H9 (cell line): ENCODE measurements at regions not wholly inside any gene's neighbourhood (a gene's known extent, or its start where the extent isn't known, plus 50 kb on each side); places are given as distances from the start of the nearest gene placed in this dataset.

Source experiments
- DNase-seq: peaks from one replicate; pipeline ENCODE4 v3.0.0-alpha.2; 2017
- H2AFZ ChIP-seq: one replicate; pipeline ENCODE4 v1.6.1; 2013; ENCODE audit warnings: mild to moderate bottlenecking, low read length, control low read depth, moderate library complexity
- H2AK5ac ChIP-seq: 2 replicates; pipeline ENCODE4 v1.6.1; 2013; ENCODE audit warnings: low read length, control low read depth, mixed read lengths; ENCODE audit not compliant: insufficient read length
- H2BK120ac ChIP-seq: one replicate; pipeline ENCODE4 v1.6.1; 2013; ENCODE audit warnings: low read depth, mild to moderate bottlenecking, low read length, control low read depth, inconsistent platforms; ENCODE audit not compliant: poor library complexity, severe bottlenecking
- H2BK12ac ChIP-seq: 2 replicates; pipeline ENCODE4 v1.6.1; 2013; ENCODE audit warnings: low read length, control low read depth, mixed read lengths, low read depth; ENCODE audit not compliant: insufficient read length
- H2BK15ac ChIP-seq: 2 replicates; pipeline ENCODE4 v1.6.1; 2013; ENCODE audit warnings: low read depth, low read length, control low read depth
- H2BK20ac ChIP-seq: one replicate; pipeline ENCODE4 v1.6.1; 2013; ENCODE audit warnings: low read depth, mild to moderate bottlenecking, low read length, control low read depth, inconsistent platforms; ENCODE audit not compliant: poor library complexity, severe bottlenecking
- H2BK5ac ChIP-seq: 2 replicates; pipeline ENCODE4 v1.6.1; 2013; ENCODE audit warnings: low read length, control low read depth, mixed read lengths; ENCODE audit not compliant: insufficient read length
- H3K14ac ChIP-seq: 2 replicates; pipeline ENCODE4 v1.6.1; 2013; ENCODE audit warnings: low read length, control low read depth; ENCODE audit not compliant: insufficient read depth
- H3K18ac ChIP-seq: 2 replicates; pipeline ENCODE4 v1.6.1; 2013; ENCODE audit warnings: low read depth, mild to moderate bottlenecking, mixed read lengths, low read length, control low read depth; ENCODE audit not compliant: insufficient read length
- H3K23ac ChIP-seq: 2 replicates; pipeline ENCODE4 v1.6.1; 2013; ENCODE audit warnings: low read length, control low read depth, mixed read lengths, low read depth; ENCODE audit not compliant: insufficient read length
- H3K23me2 ChIP-seq: 2 replicates; pipeline ENCODE4 v1.6.1; 2013; ENCODE audit warnings: low read depth, mild to moderate bottlenecking, mixed read lengths, low read length, control low read depth; ENCODE audit not compliant: insufficient read length, poor library complexity, severe bottlenecking
- H3K27ac ChIP-seq: 2 replicates; pipeline ENCODE4 v1.5.1; 2013; ENCODE audit warnings: low read length, control low read depth, mixed read lengths, low read depth; ENCODE audit not compliant: insufficient read length
- H3K27me3 ChIP-seq: 2 replicates; pipeline ENCODE4 v1.6.1; 2013; ENCODE audit warnings: low read length, control low read depth, inconsistent platforms; ENCODE audit not compliant: insufficient read depth
- H3K4ac ChIP-seq: 2 replicates; pipeline ENCODE4 v1.6.1; 2013; ENCODE audit warnings: low read depth, mild to moderate bottlenecking, control low read depth, inconsistent platforms, low read length, moderate library complexity
- H3K4me1 ChIP-seq: 2 replicates; pipeline ENCODE4 v1.6.1; 2013; ENCODE audit warnings: low read length, control low read depth, inconsistent platforms; ENCODE audit not compliant: insufficient read depth
- H3K4me2 ChIP-seq: 2 replicates; pipeline ENCODE4 v1.6.1; 2013; ENCODE audit warnings: low read length, control low read depth, mixed read lengths; ENCODE audit not compliant: insufficient read length, insufficient read depth
- H3K56ac ChIP-seq: 2 replicates; pipeline ENCODE4 v1.6.1; 2013; ENCODE audit warnings: low read depth, mild to moderate bottlenecking, mixed read lengths, low read length, control low read depth; ENCODE audit not compliant: insufficient read length
- H3K79me1 ChIP-seq: 2 replicates; pipeline ENCODE4 v1.6.1; 2013; ENCODE audit warnings: low read depth, mild to moderate bottlenecking, moderate library complexity, low read length, control low read depth, inconsistent platforms; ENCODE audit not compliant: insufficient read depth, poor library complexity, severe bottlenecking
- H3K79me2 ChIP-seq: 2 replicates; pipeline ENCODE4 v1.6.1; 2013; ENCODE audit warnings: low read length, control low read depth, inconsistent platforms; ENCODE audit not compliant: insufficient read depth
- H3K9ac ChIP-seq: 2 replicates; pipeline ENCODE4 v1.6.1; 2013; ENCODE audit warnings: low read length, control low read depth, mixed read lengths; ENCODE audit not compliant: insufficient read length; ENCODE audit errors: extremely low read depth
- H3K9me3 ChIP-seq: one replicate; pipeline ENCODE4 v1.6.1; 2013; ENCODE audit warnings: low read depth, low read length, inconsistent platforms; ENCODE audit not compliant: control insufficient read depth
- H3T11ph ChIP-seq: one replicate; pipeline ENCODE4 v1.6.1; 2013; ENCODE audit warnings: mild to moderate bottlenecking, low read length, control low read depth, inconsistent platforms
- H4K20me1 ChIP-seq: one replicate; pipeline ENCODE4 v1.6.1; 2013; ENCODE audit not compliant: control insufficient read depth, insufficient read length, insufficient read depth
- H4K5ac ChIP-seq: 2 replicates; pipeline ENCODE4 v1.6.1; 2013; ENCODE audit warnings: low read depth, mild to moderate bottlenecking, mixed read lengths, low read length, control low read depth; ENCODE audit not compliant: insufficient read length
- H4K8ac ChIP-seq: replicated peaks from 2 replicates; pipeline ENCODE4 v1.6.1; 2013; ENCODE audit warnings: low read length, control low read depth, mixed read lengths, low read depth; ENCODE audit not compliant: insufficient read length
- H4K91ac ChIP-seq: 2 replicates; pipeline ENCODE4 v1.6.1; 2013; ENCODE audit warnings: low read depth, mild to moderate bottlenecking, moderate library complexity, mixed read lengths, low read length, control low read depth; ENCODE audit not compliant: insufficient read length
- H3K27ac Mint-ChIP-seq, 3 experiments: 2 replicates in 2 of 3; 3 replicates in 1 of 3; pipeline ENCODE4 v1.8.0; 2020 to 2021; ENCODE audit warnings: mixed read lengths in 3 of 3, mild to moderate bottlenecking in 1 of 3, moderate library complexity in 1 of 3
- H3K27me3 Mint-ChIP-seq: 2 replicates; pipeline ENCODE4 v1.8.0; 2021; ENCODE audit warnings: low read depth, mild to moderate bottlenecking, moderate library complexity, mixed read lengths
- H3K36me3 Mint-ChIP-seq, 3 experiments: 2 replicates in 2 of 3; 3 replicates in 1 of 3; pipeline ENCODE4 v1.8.0; 2020 to 2021; ENCODE audit warnings: low read depth in 3 of 3, mixed read lengths in 3 of 3; ENCODE audit not compliant: insufficient read depth in 1 of 3
- H3K4me1 Mint-ChIP-seq, 2 experiments: 2 replicates each; pipeline ENCODE4 v1.8.0; 2020; ENCODE audit warnings: mixed read lengths in 2 of 2
- H3K4me3 Mint-ChIP-seq, 2 experiments: 2 replicates in 1 of 2; 3 replicates in 1 of 2; pipeline ENCODE4 v1.8.0; 2020 to 2021; ENCODE audit warnings: mild to moderate bottlenecking in 2 of 2, mixed read lengths in 2 of 2, moderate library complexity in 1 of 2
- H3K9me3 Mint-ChIP-seq, 2 experiments: 2 replicates in 1 of 2; 3 replicates in 1 of 2; pipeline ENCODE4 v1.8.0; 2020; ENCODE audit warnings: mild to moderate bottlenecking in 2 of 2, mixed read lengths in 2 of 2, moderate library complexity in 1 of 2
- WGBS: extraction: QIAGEN DNeasy Blood & Tissue Kit; methylation state at CpG from one replicate; pipeline ENCODE4 v1.1.7; 2013; ENCODE audit warnings: missing lambda C conversion rate, low lambda C conversion rate, mixed read lengths; ENCODE audit not compliant: insufficient read length; ENCODE audit errors: extremely low coverage; 5-methylcytosine and 5-hydroxymethylcytosine counted together
- TF ChIP-seq, protein P1 (sequence below): fragments of 200-600 bp; sonication (generic); conservative IDR thresholded peaks from 3 replicates; pipeline ENCODE4 v1.8.0; 2021; ENCODE audit warnings: antibody characterized with exemption, mild to moderate bottlenecking

DNA sequence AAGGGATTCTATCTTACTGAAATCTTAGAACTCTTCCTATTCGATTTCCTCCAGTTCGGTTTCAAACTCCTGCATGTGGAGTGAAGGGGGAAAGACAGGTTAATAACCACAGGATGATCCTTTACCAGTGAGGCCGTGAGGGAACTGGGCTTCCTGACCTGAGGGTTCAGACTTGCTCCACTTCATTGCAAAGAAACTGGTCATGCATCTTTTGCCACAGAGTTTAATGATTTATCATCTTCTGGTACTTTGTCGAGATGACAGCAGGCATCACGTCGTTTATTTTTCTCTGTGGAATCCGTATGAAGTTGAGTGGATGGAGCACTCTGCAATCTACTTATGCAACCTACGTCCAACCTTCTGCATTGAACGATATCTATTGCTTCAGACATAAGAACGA, 145.9 kb upstream of the NLGN4X start:
- WGBS, result no CpG with 5 or more reads among the region's 10 CpGs
- Histone ChIP-seq H4K8ac (no peak overlapping the region), H3K14ac (no peak overlapping the region), H4K91ac (no peak overlapping the region), H2BK12ac (no peak overlapping the region), H3K27me3 (no peaks in the 10 kb centered on the region), H3T11ph (no peak overlapping the region), H3K56ac (no peak overlapping the region), H3K18ac (no peak overlapping the region), H2BK20ac (no peak overlapping the region), H3K79me1 (no peaks in the 10 kb centered on the region), H3K4me1 (no peaks in the 10 kb centered on the region), H4K5ac (no peak overlapping the region), H3K4me2 (no peak overlapping the region), H2AFZ (no peak overlapping the region), H2BK120ac (no peak overlapping the region), H3K79me2 (no peaks in the 10 kb centered on the region), H3K4ac (no peak overlapping the region), H4K20me1 (no peaks in the 10 kb centered on the region), H3K23ac (no peak overlapping the region), H2BK5ac (no peak overlapping the region), H3K9me3 (no peaks in the 10 kb centered on the region), H2AK5ac (no peak overlapping the region), H3K27ac (no peak overlapping the region), H3K9ac (no peak overlapping the region), H3K23me2 (no peaks in the 10 kb centered on the region), H2BK15ac (no peak overlapping the region)
- Mint-ChIP-seq H3K9me3 (no peaks in the 10 kb centered on the region; a peak in 1 of 5 replicates), H3K36me3 (peaks cover 0 to 6% (median 0%) of the 10 kb centered on the region in 3 experiments; a peak in 3 of 7 replicates), H3K4me1 (peaks cover 13 to 15% of the 10 kb centered on the region in 2 experiments), H3K27me3 (no peaks in the 10 kb centered on the region; the same call in 1 of the 2 replicates), H3K27ac (no peak overlapping the region), H3K4me3 (no peak overlapping the region)
- TF ChIP-seq, protein P1, sequence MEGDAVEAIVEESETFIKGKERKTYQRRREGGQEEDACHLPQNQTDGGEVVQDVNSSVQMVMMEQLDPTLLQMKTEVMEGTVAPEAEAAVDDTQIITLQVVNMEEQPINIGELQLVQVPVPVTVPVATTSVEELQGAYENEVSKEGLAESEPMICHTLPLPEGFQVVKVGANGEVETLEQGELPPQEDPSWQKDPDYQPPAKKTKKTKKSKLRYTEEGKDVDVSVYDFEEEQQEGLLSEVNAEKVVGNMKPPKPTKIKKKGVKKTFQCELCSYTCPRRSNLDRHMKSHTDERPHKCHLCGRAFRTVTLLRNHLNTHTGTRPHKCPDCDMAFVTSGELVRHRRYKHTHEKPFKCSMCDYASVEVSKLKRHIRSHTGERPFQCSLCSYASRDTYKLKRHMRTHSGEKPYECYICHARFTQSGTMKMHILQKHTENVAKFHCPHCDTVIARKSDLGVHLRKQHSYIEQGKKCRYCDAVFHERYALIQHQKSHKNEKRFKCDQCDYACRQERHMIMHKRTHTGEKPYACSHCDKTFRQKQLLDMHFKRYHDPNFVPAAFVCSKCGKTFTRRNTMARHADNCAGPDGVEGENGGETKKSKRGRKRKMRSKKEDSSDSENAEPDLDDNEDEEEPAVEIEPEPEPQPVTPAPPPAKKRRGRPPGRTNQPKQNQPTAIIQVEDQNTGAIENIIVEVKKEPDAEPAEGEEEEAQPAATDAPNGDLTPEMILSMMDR, result no peak
- DNase-seq, result no peak
